Gastroesophageal sphincter (tissue), 4 donors: ENCODE measurements at regions not wholly inside any gene's neighbourhood (a gene's known extent, or its start where the extent isn't known, plus 50 kb on each side); places are given as distances from the start of the nearest gene placed in this dataset.

Source experiments
- ATAC-seq: fragments of 150-250 bp; one replicate; pipeline ENCODE4 v1.9.1; 2016; ENCODE audit warnings: mild to moderate bottlenecking, moderate library complexity
- H3K27ac ChIP-seq, 4 donors: fragments of 200-600 bp; sonication (generic) in 3 of 4; 1 replicate in 3 of 4; 2 replicates in 1 of 4; pipeline ENCODE4 v1.5.1; 2016 to 2019
- H3K27me3 ChIP-seq: fragments of 200-600 bp; sonication (generic); one replicate; pipeline ENCODE4 v1.5.1; 2019
- H3K36me3 ChIP-seq, 2 donors: fragments of 200-600 bp; sonication (generic); one replicate each; pipeline ENCODE4 v1.5.1; 2019; ENCODE audit warnings: control low read depth in 1 of 2
- H3K4me1 ChIP-seq, 3 donors: fragments of 200-600 bp; sonication (generic); 1 replicate in 2 of 3; 2 replicates in 1 of 3; pipeline ENCODE4 v1.5.1; 2016 to 2019; ENCODE audit warnings: control low read depth in 2 of 3
- H3K4me3 ChIP-seq, 2 donors: fragments of 200-600 bp; sonication (generic); one replicate each; pipeline ENCODE4 v1.5.1; 2019; ENCODE audit warnings: mild to moderate bottlenecking in 1 of 2, moderate library complexity in 1 of 2
- H3K9me3 ChIP-seq, 3 donors: fragments of 200-600 bp; sonication (generic); one replicate each; pipeline ENCODE4 v1.5.1; 2017 to 2019; ENCODE audit warnings: control low read depth in 2 of 3
- CTCF ChIP-seq, 4 experiments: fragments of 200-600 bp in 2 of 4; fragments of 450-650 bp in 2 of 4; sonication (generic) in 1 of 4; IDR thresholded peaks; one replicate each; pipeline ENCODE4 v1.5.1; 2017 to 2019; ENCODE audit warnings: antibody characterized with exemption in 4 of 4, mild to moderate bottlenecking in 2 of 4, moderate library complexity in 2 of 4
- EP300 ChIP-seq: sonication (generic); formaldehyde crosslinking; IDR thresholded peaks from one replicate; pipeline ENCODE4 v1.6.1; 2017; ENCODE audit warnings: antibody characterized with exemption, mild to moderate bottlenecking
- POLR2A ChIP-seq, 2 donors: fragments of 450-650 bp; IDR thresholded peaks; one replicate each; pipeline ENCODE4 v1.6.1; 2017; ENCODE audit warnings: antibody characterized with exemption in 2 of 2, mild to moderate bottlenecking in 2 of 2, moderate library complexity in 1 of 2
- POLR2AphosphoS5 ChIP-seq: sonication (generic); formaldehyde crosslinking; IDR thresholded peaks from one replicate; pipeline ENCODE4 v1.6.1; 2017; ENCODE audit warnings: antibody characterized with exemption
- WGBS, 2 donors: methylation state at CpG; one replicate each; pipeline ENCODE4 v1.1.5; 2018; ENCODE audit warnings: low coverage in 1 of 2; 5-methylcytosine and 5-hydroxymethylcytosine counted together

- no peaks in the 10 kb centered on the region for H3K9me3 ChIP-seq
- H3K27ac ChIP-seq, result no peak overlapping the region
- WGBS, 2 donors, result 54 to 69% methylated on average over 3 of the region's 3 CpGs
- ATAC-seq, result no peak
- no peaks in the 10 kb centered on the region for H3K27me3 ChIP-seq
- H3K4me1 ChIP-seq, result no peaks in the 10 kb centered on the region
- no peak overlapping the region for H3K4me3 ChIP-seq
- no peak for TF ChIP-seq POLR2A (IDR thresholded peaks at IDR 0.05)
- no peak for TF ChIP-seq CTCF (IDR thresholded peaks at IDR 0.05)
- no peak for TF ChIP-seq POLR2AphosphoS5
- no peak for TF ChIP-seq EP300
- no peaks in the 10 kb centered on the region for H3K36me3 ChIP-seq
Measured at GRCh38 chr5:145473042-145473642, 362.0 kb downstream of the PRELID2 start.

GRCh38 chr5:145471831-145472612 is 363.1 kb downstream of the PRELID2 start:
- H3K27me3 ChIP-seq, result no peaks in the 10 kb centered on the region
- ATAC-seq, result no peak
- WGBS, 2 donors, result 100% methylated on average over 1 of the region's 1 CpG; no CpG with 5 or more reads in 1 of the 2 donors
- H3K4me3 ChIP-seq, result no peak overlapping the region
- H3K4me1 ChIP-seq, result no peaks in the 10 kb centered on the region
- H3K9me3 ChIP-seq, result no peaks in the 10 kb centered on the region
- no peak overlapping the region for H3K27ac ChIP-seq
- TF ChIP-seq POLR2AphosphoS5 (no peak), CTCF (IDR thresholded peaks at IDR 0.05) (no peak), POLR2A (IDR thresholded peaks at IDR 0.05) (no peak), EP300 (no peak)
- H3K36me3 ChIP-seq, result no peaks in the 10 kb centered on the region

GRCh38 chr5:145471026-145471425 is 364.1 kb downstream of the PRELID2 start:
- TF ChIP-seq POLR2AphosphoS5 (no peak), POLR2A (IDR thresholded peaks at IDR 0.05) (no peak), EP300 (no peak), CTCF (IDR thresholded peaks at IDR 0.05) (no peak)
- no peaks in the 10 kb centered on the region for H3K4me1 ChIP-seq
- no peak overlapping the region for H3K27ac ChIP-seq

GRCh38 chr5:145470396-145470979 is 364.7 kb downstream of the PRELID2 start:
- H3K27ac ChIP-seq, result no peak overlapping the region
- no peaks in the 10 kb centered on the region for H3K9me3 ChIP-seq
- H3K4me3 ChIP-seq, result no peak overlapping the region
- H3K27me3 ChIP-seq, result no peaks in the 10 kb centered on the region
- H3K4me1 ChIP-seq, result no peaks in the 10 kb centered on the region
- no peak for TF ChIP-seq CTCF (IDR thresholded peaks at IDR 0.05)
- no peak for TF ChIP-seq POLR2AphosphoS5
- TF ChIP-seq EP300, result no peak
- no peak for TF ChIP-seq POLR2A (IDR thresholded peaks at IDR 0.05)
- H3K36me3 ChIP-seq, result no peaks in the 10 kb centered on the region
- 39 to 42% methylated on average over 2 of the region's 2 CpGs for WGBS, 2 donors
- ATAC-seq, result no peak

More at GRCh38 chr5:145471026-145471425, 364.1 kb downstream of the PRELID2 start:
- H3K9me3 ChIP-seq, result no peaks in the 10 kb centered on the region
- no peaks in the 10 kb centered on the region for H3K36me3 ChIP-seq
- no peaks in the 10 kb centered on the region for H3K27me3 ChIP-seq
- no peak for ATAC-seq
- H3K4me3 ChIP-seq, result no peak overlapping the region
